ENCODE measurements at regions not wholly inside any gene's neighbourhood (a gene's known extent, or its start where the extent isn't known, plus 50 kb on each side); places are given as distances from the start of the nearest gene placed in this dataset.

DNA sequence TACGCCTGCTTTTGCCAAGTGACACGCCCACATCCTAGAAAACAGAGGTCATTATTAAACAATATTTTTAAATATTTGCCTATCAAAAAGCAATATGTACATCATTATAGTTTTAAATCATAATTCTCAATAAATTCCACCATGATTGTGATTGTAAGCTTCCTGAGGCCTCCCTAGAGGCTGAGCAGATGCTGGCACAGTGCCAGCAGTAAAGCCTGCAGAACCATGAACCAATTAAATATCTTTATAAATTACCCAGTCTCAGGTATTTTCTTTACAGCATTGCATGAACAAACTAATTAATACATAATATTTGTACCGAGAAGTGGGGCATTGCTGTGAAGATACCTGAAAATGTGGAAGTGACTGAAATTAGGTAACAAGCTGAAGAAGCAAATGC, 174.7 kb upstream of the TMEM196 start:
- no peak overlapping the region for H3K4me3 ChIP-seq (ENCODE audit: low read length)
- H3K79me2 ChIP-seq (ENCODE audit: low read length): no peaks in the 10 kb centered on the region
- H3K9ac ChIP-seq (ENCODE audit: low read length): no peak overlapping the region
- H3K9me3 ChIP-seq (ENCODE audit: insufficient read depth, low read length): no peaks in the 10 kb centered on the region
- no peak overlapping the region for H3K4me2 ChIP-seq (ENCODE audit: low read length)
- no peaks in the 10 kb centered on the region for H3K4me1 ChIP-seq (ENCODE audit: low read length)
- TF ChIP-seq, protein P1, sequence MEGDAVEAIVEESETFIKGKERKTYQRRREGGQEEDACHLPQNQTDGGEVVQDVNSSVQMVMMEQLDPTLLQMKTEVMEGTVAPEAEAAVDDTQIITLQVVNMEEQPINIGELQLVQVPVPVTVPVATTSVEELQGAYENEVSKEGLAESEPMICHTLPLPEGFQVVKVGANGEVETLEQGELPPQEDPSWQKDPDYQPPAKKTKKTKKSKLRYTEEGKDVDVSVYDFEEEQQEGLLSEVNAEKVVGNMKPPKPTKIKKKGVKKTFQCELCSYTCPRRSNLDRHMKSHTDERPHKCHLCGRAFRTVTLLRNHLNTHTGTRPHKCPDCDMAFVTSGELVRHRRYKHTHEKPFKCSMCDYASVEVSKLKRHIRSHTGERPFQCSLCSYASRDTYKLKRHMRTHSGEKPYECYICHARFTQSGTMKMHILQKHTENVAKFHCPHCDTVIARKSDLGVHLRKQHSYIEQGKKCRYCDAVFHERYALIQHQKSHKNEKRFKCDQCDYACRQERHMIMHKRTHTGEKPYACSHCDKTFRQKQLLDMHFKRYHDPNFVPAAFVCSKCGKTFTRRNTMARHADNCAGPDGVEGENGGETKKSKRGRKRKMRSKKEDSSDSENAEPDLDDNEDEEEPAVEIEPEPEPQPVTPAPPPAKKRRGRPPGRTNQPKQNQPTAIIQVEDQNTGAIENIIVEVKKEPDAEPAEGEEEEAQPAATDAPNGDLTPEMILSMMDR (IDR thresholded peaks at IDR 0.05; ENCODE audit: low read depth, low read length): no peak
- no peak for TF ChIP-seq EZH2phosphoT487 (IDR thresholded peaks at IDR 0.05; ENCODE audit: low read depth)
- no peak overlapping the region for H3K27ac ChIP-seq (ENCODE audit: low read length)
- no peaks in the 10 kb centered on the region for H4K20me1 ChIP-seq (ENCODE audit: insufficient read depth, low read length)
- no peaks in the 10 kb centered on the region for H3K36me3 ChIP-seq (replicated peaks; ENCODE audit: low read depth, low read length)
- no peaks in the 10 kb centered on the region for H3K27me3 ChIP-seq (ENCODE audit: low read depth, low read length)
- no peak overlapping the region for H2AFZ ChIP-seq (ENCODE audit: low read depth, low read length)

DNA sequence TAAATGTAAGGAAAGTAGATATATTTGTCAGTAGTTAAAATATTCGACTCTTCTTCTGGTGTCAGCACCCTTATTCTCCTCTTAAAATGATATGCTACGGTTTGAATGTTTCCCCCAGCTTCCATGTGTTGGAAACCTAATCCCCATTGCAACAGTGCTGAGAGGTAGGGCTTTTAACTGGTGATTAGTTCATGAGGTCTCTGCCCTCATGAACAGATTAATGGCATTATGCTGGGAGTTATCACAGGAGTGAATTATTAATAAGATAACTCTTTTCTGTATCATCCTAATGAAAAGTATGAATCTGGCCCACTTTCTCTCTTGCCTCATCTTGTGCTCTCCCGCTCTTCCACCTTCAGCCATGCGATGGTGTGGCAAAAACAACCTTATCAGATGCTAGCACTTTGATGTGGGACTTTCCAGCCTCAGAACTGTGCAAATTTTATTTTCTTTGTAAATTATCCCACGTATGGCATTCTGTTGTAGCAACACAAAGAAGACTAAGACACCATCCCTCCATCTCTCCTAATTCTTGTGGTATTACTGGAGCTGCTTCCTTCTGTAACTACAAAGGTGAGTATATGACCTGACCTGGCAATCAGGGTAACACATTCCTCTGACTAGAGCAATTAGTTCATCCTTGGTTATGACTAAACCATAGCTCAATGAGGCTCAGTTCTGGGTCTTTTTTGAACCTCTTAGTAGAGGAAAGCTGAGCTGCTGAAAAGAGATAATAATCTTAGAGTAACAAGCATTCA, 171.1 kb upstream of the TMEM196 start:
- Histone ChIP-seq H3K79me2 (ENCODE audit: low read length) (no peaks in the 10 kb centered on the region), H2AFZ (ENCODE audit: low read depth, low read length) (no peak overlapping the region), H3K27me3 (ENCODE audit: low read depth, low read length) (no peaks in the 10 kb centered on the region), H3K9ac (ENCODE audit: low read length) (no peak overlapping the region), H3K4me3 (ENCODE audit: low read length) (no peak overlapping the region), H3K36me3 (replicated peaks; ENCODE audit: low read depth, low read length) (no peaks in the 10 kb centered on the region), H3K4me2 (ENCODE audit: low read length) (no peak overlapping the region), H3K9me3 (ENCODE audit: insufficient read depth, low read length) (no peaks in the 10 kb centered on the region), H3K27ac (ENCODE audit: low read length) (no peak overlapping the region), H4K20me1 (ENCODE audit: insufficient read depth, low read length) (no peaks in the 10 kb centered on the region), H3K4me1 (ENCODE audit: low read length) (no peaks in the 10 kb centered on the region)
- TF ChIP-seq EZH2phosphoT487 (IDR thresholded peaks at IDR 0.05; ENCODE audit: low read depth): no peak
- TF ChIP-seq, protein P1 (IDR thresholded peaks at IDR 0.05; ENCODE audit: low read depth, low read length): no peak

DNA sequence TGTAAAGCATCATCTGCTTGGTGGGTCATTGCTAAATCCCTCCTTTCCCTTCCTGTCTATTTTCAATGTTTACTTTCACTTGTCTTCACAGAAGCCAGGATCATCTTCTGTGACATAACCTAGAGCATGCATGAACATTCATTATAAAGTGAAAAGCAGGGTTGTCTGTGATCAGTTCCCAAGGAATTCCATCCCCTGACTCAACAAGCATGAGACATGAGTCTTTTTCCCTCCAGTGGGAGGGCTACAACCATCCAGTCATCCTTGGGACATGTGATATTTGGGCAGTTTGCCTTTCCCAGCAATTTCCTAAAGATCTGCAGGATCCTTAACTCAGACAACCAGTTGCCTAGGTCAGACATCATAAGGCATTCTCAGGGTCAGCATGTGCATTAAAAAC, 166.3 kb upstream of the TMEM196 start:
- Histone ChIP-seq H3K4me3 (ENCODE audit: low read length) (no peak overlapping the region), H3K27ac (ENCODE audit: low read length) (no peak overlapping the region), H3K79me2 (ENCODE audit: low read length) (no peaks in the 10 kb centered on the region), H3K4me2 (ENCODE audit: low read length) (no peak overlapping the region), H2AFZ (ENCODE audit: low read depth, low read length) (no peak overlapping the region), H3K9me3 (ENCODE audit: insufficient read depth, low read length) (peaks cover 3% of the 10 kb centered on the region; the same call in 1 of the 2 replicates), H3K27me3 (ENCODE audit: low read depth, low read length) (no peaks in the 10 kb centered on the region), H3K36me3 (replicated peaks; ENCODE audit: low read depth, low read length) (no peaks in the 10 kb centered on the region), H3K4me1 (ENCODE audit: low read length) (peaks cover 4% of the 10 kb centered on the region; the same call in 1 of the 2 replicates), H3K9ac (ENCODE audit: low read length) (no peak overlapping the region), H4K20me1 (ENCODE audit: insufficient read depth, low read length) (no peaks in the 10 kb centered on the region)
- TF ChIP-seq, protein P1 (IDR thresholded peaks at IDR 0.05; ENCODE audit: low read depth, low read length): no peak
- TF ChIP-seq EZH2phosphoT487 (IDR thresholded peaks at IDR 0.05; ENCODE audit: low read depth): no peak

DNA sequence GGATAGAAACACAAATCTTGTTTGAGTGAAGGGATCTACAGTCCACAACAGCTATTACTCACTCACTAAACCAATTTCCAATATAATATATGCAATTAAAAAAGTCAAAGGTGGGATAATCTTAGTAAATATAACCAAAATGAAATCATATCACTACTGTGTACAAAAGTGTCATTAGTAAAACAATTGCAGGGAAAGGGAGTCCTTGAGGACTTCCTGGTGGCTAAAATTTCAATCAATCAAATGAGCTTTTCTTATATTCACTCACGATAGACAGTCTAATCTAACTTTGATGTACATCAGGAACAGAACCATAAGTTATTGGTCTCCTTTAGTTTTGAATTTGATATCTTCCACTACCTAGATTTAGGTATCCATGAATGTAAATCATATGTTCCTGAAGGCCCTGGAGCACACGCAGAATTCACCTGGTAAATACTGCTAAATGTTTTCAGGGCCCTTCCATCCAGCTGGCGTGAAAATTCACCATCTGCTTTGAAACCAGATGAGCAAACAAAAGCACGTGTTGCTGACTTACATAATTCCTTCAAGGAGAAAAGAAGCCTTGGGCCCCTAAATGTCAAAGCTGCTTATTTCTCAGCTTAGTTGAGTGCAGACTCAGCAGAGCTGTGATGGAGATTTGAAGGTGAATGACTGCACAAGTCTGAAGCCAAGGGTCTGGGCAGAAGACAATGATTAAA, 159.3 kb upstream of the TMEM196 start:
- Histone ChIP-seq H2AFZ (ENCODE audit: low read depth, low read length) (no peak overlapping the region), H3K36me3 (replicated peaks; ENCODE audit: low read depth, low read length) (no peaks in the 10 kb centered on the region), H4K20me1 (ENCODE audit: insufficient read depth, low read length) (no peaks in the 10 kb centered on the region), H3K4me1 (ENCODE audit: low read length) (peaks cover 13% of the 10 kb centered on the region), H3K79me2 (ENCODE audit: low read length) (no peaks in the 10 kb centered on the region), H3K27ac (ENCODE audit: low read length) (no peak overlapping the region), H3K4me2 (ENCODE audit: low read length) (no peak overlapping the region), H3K27me3 (ENCODE audit: low read depth, low read length) (no peaks in the 10 kb centered on the region), H3K9ac (ENCODE audit: low read length) (no peak overlapping the region), H3K4me3 (ENCODE audit: low read length) (no peak overlapping the region), H3K9me3 (ENCODE audit: insufficient read depth, low read length) (peaks cover 3% of the 10 kb centered on the region; the same call in 1 of the 2 replicates)
- no peak for TF ChIP-seq EZH2phosphoT487 (IDR thresholded peaks at IDR 0.05; ENCODE audit: low read depth)
- TF ChIP-seq, protein P1 (IDR thresholded peaks at IDR 0.05; ENCODE audit: low read depth, low read length): no peak

Measured in OCI-LY3 (cell line).